ENCODE measurements at regions not wholly inside any gene's neighbourhood (a gene's known extent, or its start where the extent isn't known, plus 50 kb on each side); places are given as distances from the start of the nearest gene placed in this dataset.

DNA sequence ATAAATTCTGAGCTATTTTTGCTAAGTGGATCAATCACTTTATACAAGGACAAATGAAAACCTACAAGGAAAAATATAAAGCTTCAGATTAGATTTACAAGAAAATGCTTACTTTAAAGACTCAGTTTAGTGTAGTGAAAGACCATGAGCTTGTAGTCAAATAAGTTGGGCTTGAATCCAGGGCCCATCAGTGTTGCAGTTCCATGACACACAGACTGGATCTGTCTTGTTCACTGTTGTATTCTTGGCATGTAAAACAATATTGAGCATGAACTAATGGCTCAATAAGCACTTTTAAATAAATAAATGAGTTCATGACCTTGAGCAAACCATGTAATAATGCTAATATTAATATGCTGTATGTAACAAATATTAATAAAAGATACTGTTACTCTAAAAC lies 164.6 kb upstream of the KCND2 start:
- Histone ChIP-seq H3K36me3 (ENCODE audit: low read length) (no peaks in the 10 kb centered on the region), H3K27ac (ENCODE audit: low read depth, low read length) (no peak overlapping the region), H2AFZ (ENCODE audit: low read depth, low read length, severe bottlenecking) (no peak overlapping the region), H3K9me2 (replicated peaks; ENCODE audit: insufficient read depth, low read length) (no peaks in the 10 kb centered on the region), H3K9ac (ENCODE audit: low read length) (no peak overlapping the region), H3F3A (ENCODE audit: insufficient read depth) (no peaks in the 10 kb centered on the region), H3K79me2 (ENCODE audit: insufficient read depth, low read length) (no peaks in the 10 kb centered on the region), H3K9me3 (ENCODE audit: insufficient read depth, low read length) (no peaks in the 10 kb centered on the region), H3K27me3 (ENCODE audit: low read length) (no peaks in the 10 kb centered on the region), H3K4me2 (ENCODE audit: low read depth, low read length, poor library complexity, severe bottlenecking) (no peak overlapping the region), H3K4me3 (ENCODE audit: insufficient read depth, low read length, poor library complexity, severe bottlenecking) (no peak overlapping the region), H4K20me1 (ENCODE audit: low read depth, low read length) (no peaks in the 10 kb centered on the region)
- TF ChIP-seq CTCF (IDR thresholded peaks at IDR 0.05; ENCODE audit: insufficient read depth, low read length, poor library complexity, severe bottlenecking), result no peak
- TF ChIP-seq EZH2phosphoT487 (conservative IDR thresholded peaks at IDR 0.05; ENCODE audit: low read length), result no peak

DNA sequence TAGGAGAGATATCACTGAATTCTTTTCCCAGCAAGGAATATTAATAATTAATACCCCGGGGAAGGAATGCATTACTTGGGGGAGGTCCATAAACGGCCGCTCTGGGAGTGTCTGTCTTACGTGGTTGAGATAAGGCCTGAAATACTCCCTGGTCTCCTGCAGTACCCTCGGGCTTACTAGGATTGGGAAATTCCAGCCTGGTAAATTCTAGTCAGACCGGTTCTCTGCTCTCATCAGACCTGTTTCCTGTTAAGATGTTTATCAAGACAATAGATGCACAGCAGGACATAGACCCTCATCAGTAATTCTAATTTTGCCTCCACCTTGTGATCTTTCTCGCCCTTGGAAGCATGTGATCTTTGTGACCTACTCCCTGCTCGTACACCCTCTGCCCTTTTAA lies 162.8 kb upstream of the KCND2 start:
- Histone ChIP-seq H3K4me3 (ENCODE audit: insufficient read depth, low read length, poor library complexity, severe bottlenecking) (no peak overlapping the region), H3K9me3 (ENCODE audit: insufficient read depth, low read length) (no peaks in the 10 kb centered on the region), H3F3A (ENCODE audit: insufficient read depth) (no peaks in the 10 kb centered on the region), H2AFZ (ENCODE audit: low read depth, low read length, severe bottlenecking) (no peak overlapping the region), H3K4me2 (ENCODE audit: low read depth, low read length, poor library complexity, severe bottlenecking) (no peak overlapping the region), H3K36me3 (ENCODE audit: low read length) (no peaks in the 10 kb centered on the region), H3K9me2 (replicated peaks; ENCODE audit: insufficient read depth, low read length) (no peaks in the 10 kb centered on the region), H3K9ac (ENCODE audit: low read length) (no peak overlapping the region), H4K20me1 (ENCODE audit: low read depth, low read length) (no peaks in the 10 kb centered on the region), H3K79me2 (ENCODE audit: insufficient read depth, low read length) (no peaks in the 10 kb centered on the region), H3K27me3 (ENCODE audit: low read length) (no peaks in the 10 kb centered on the region), H3K27ac (ENCODE audit: low read depth, low read length) (no peak overlapping the region)
- no peak for TF ChIP-seq EZH2phosphoT487 (conservative IDR thresholded peaks at IDR 0.05; ENCODE audit: low read length)
- no peak for TF ChIP-seq CTCF (IDR thresholded peaks at IDR 0.05; ENCODE audit: insufficient read depth, low read length, poor library complexity, severe bottlenecking)

DNA sequence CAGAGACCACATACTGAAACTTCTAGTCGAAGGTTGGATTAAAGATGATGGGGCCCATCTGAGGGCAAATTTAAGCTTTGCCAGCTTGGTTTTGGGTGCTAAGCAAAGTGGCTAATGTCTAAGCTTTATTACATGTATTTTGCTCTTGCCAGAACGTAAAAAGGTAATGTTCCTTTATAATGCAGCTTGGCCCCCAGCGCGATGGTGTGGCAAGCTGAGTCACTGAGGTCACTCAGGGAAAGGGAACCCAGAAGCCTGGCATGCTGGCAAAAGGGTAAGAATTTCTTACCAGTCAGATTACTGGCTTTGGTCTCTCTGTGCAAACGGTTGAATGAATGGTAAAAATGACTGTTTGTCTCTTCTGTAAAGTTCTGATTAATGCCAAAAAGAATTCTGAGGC lies 158.3 kb upstream of the KCND2 start:
- Histone ChIP-seq H3K9ac (ENCODE audit: low read length) (no peak overlapping the region), H3K9me3 (ENCODE audit: insufficient read depth, low read length) (peaks cover 4% of the 10 kb centered on the region; the same call in 1 of the 2 replicates), H3K79me2 (ENCODE audit: insufficient read depth, low read length) (no peaks in the 10 kb centered on the region), H3K27ac (ENCODE audit: low read depth, low read length) (no peak overlapping the region), H3K4me3 (ENCODE audit: insufficient read depth, low read length, poor library complexity, severe bottlenecking) (no peak overlapping the region), H2AFZ (ENCODE audit: low read depth, low read length, severe bottlenecking) (no peak overlapping the region), H3K9me2 (replicated peaks; ENCODE audit: insufficient read depth, low read length) (no peaks in the 10 kb centered on the region), H3K27me3 (ENCODE audit: low read length) (no peaks in the 10 kb centered on the region), H3F3A (ENCODE audit: insufficient read depth) (no peaks in the 10 kb centered on the region), H3K36me3 (ENCODE audit: low read length) (no peaks in the 10 kb centered on the region), H4K20me1 (ENCODE audit: low read depth, low read length) (no peaks in the 10 kb centered on the region), H3K4me2 (ENCODE audit: low read depth, low read length, poor library complexity, severe bottlenecking) (no peak overlapping the region)
- TF ChIP-seq CTCF (IDR thresholded peaks at IDR 0.05; ENCODE audit: insufficient read depth, low read length, poor library complexity, severe bottlenecking), result no peak
- TF ChIP-seq EZH2phosphoT487 (conservative IDR thresholded peaks at IDR 0.05; ENCODE audit: low read length), result no peak

DNA sequence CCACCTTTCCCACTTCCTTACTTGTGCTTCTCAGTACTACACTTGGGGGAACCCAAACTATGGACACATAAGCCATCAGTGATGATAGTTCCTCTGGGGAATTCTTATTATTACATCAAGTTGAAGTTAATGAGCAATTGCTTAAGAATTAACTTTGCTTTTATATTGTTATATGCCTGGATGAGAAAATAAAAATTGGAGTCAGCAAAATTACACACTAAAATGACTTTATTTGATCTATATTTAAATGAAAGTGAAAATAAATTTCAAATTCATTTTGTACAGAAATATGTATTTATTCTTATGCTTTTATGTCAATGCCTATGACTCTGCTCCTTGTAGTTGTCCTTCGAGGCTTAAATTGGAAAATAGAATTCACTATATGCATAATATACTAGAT lies 149.4 kb upstream of the KCND2 start:
- H3K79me2 ChIP-seq (ENCODE audit: insufficient read depth, low read length), result no peaks in the 10 kb centered on the region
- H3K27ac ChIP-seq (ENCODE audit: low read depth, low read length), result no peak overlapping the region
- no peaks in the 10 kb centered on the region for H4K20me1 ChIP-seq (ENCODE audit: low read depth, low read length)
- H3K4me3 ChIP-seq (ENCODE audit: insufficient read depth, low read length, poor library complexity, severe bottlenecking), result no peak overlapping the region
- H3K36me3 ChIP-seq (ENCODE audit: low read length), result no peaks in the 10 kb centered on the region
- no peak overlapping the region for H3K4me2 ChIP-seq (ENCODE audit: low read depth, low read length, poor library complexity, severe bottlenecking)
- TF ChIP-seq CTCF (IDR thresholded peaks at IDR 0.05; ENCODE audit: insufficient read depth, low read length, poor library complexity, severe bottlenecking), result no peak
- TF ChIP-seq EZH2phosphoT487 (conservative IDR thresholded peaks at IDR 0.05; ENCODE audit: low read length), result no peak
- H3K9me3 ChIP-seq (ENCODE audit: insufficient read depth, low read length), result no peaks in the 10 kb centered on the region
- no peaks in the 10 kb centered on the region for H3K9me2 ChIP-seq (replicated peaks; ENCODE audit: insufficient read depth, low read length)
- no peaks in the 10 kb centered on the region for H3F3A ChIP-seq (ENCODE audit: insufficient read depth)
- no peak overlapping the region for H2AFZ ChIP-seq (ENCODE audit: low read depth, low read length, severe bottlenecking)
- H3K9ac ChIP-seq (ENCODE audit: low read length), result no peak overlapping the region
- H3K27me3 ChIP-seq (ENCODE audit: low read length), result no peaks in the 10 kb centered on the region
